ENCODE measurements at regions not wholly inside any gene's neighbourhood (a gene's known extent, or its start where the extent isn't known, plus 50 kb on each side); places are given as distances from the start of the nearest gene placed in this dataset.

GRCh38 chr1:93013145-93014065 is 52.1 kb upstream of the DIPK1A start:
- no peak for DNase-seq (ENCODE audit: low read depth)

- no peak for DNase-seq (ENCODE audit: low read depth)
Measured at GRCh38 chr1:93014168-93014567, 52.9 kb upstream of the DIPK1A start.

GRCh38 chr1:93015590-93015989 is 54.3 kb upstream of the DIPK1A start:
- peak; percentile 25 for DNase-seq (ENCODE audit: low read depth)

- DNase-seq (ENCODE audit: low read depth): no peak
Measured at GRCh38 chr1:93016171-93016570, 54.9 kb upstream of the DIPK1A start.

- DNase-seq (ENCODE audit: low read depth): peak; percentile 39
Measured at GRCh38 chr1:93021539-93022134, 57.4 kb upstream of the MTF2 start.

GRCh38 chr1:93022580-93022979 is 56.5 kb upstream of the MTF2 start:
- no peak for DNase-seq (ENCODE audit: low read depth)

- no peak for DNase-seq (ENCODE audit: low read depth)
Measured at GRCh38 chr1:93023281-93023680, 55.8 kb upstream of the MTF2 start.

- no peak for DNase-seq (ENCODE audit: low read depth)
Measured at GRCh38 chr1:93025572-93025971, 53.5 kb upstream of the MTF2 start.

GRCh38 chr1:93028542-93028941 is 50.5 kb upstream of the MTF2 start:
- DNase-seq (ENCODE audit: low read depth): no peak
